Suprapubic skin (tissue), 2 donors: ENCODE measurements at regions not wholly inside any gene's neighbourhood (a gene's known extent, or its start where the extent isn't known, plus 50 kb on each side); places are given as distances from the start of the nearest gene placed in this dataset.

ENCODE experiments used
- EP300 ChIP-seq: sonication (generic); formaldehyde crosslinking; IDR thresholded peaks from one replicate; pipeline ENCODE4 v1.6.1; 2017; ENCODE audit warnings: antibody characterized with exemption
- POLR2A ChIP-seq, 2 donors: fragments of 450-650 bp; IDR thresholded peaks; one replicate each; pipeline ENCODE4 v1.6.1; 2017; ENCODE audit warnings: antibody characterized with exemption in 2 of 2, mild to moderate bottlenecking in 2 of 2, moderate library complexity in 2 of 2

GRCh38 chr20:7829031-7829430, 111.2 kb downstream of the HAO1 start:
- TF ChIP-seq EP300 (no peak), POLR2A (IDR thresholded peaks at IDR 0.05) (no peak)
